HG02623 (cell line): ENCODE measurements at regions not wholly inside any gene's neighbourhood (a gene's known extent, or its start where the extent isn't known, plus 50 kb on each side); places are given as distances from the start of the nearest gene placed in this dataset.
"Not testable (repeated sequence)": the region's sequence is repeated elsewhere in the genome, so short reads cannot be mapped to it uniquely, and the experiment has no call there.

Experiments
- ATAC-seq: cut with Tn5 transposase; IDR thresholded peaks from one replicate; pipeline ENCODE4 v1.9.1; 2021; ENCODE audit warnings: moderate library complexity; ENCODE audit not compliant: unreplicated experiment

DNA sequence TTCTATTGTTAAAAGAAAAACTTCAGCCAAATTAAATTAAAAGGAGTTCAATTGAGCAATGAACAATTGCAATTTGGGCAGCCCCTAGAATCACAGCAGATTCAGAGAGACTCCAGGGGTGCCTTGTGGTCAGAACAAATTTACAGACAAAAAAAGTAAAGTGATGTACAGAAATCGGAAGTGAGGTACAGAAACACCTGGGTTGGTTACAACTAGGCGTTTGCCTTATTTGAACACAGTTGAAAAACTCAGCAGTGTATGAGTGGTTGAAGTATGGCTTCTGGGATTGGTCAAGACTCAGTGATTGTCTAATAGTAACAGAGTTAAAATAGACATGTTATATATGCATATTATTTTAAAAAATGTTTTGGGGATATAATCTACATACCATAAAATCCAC, 98.5 kb upstream of the ZSWIM2 start:
- ATAC-seq, result no peak

DNA sequence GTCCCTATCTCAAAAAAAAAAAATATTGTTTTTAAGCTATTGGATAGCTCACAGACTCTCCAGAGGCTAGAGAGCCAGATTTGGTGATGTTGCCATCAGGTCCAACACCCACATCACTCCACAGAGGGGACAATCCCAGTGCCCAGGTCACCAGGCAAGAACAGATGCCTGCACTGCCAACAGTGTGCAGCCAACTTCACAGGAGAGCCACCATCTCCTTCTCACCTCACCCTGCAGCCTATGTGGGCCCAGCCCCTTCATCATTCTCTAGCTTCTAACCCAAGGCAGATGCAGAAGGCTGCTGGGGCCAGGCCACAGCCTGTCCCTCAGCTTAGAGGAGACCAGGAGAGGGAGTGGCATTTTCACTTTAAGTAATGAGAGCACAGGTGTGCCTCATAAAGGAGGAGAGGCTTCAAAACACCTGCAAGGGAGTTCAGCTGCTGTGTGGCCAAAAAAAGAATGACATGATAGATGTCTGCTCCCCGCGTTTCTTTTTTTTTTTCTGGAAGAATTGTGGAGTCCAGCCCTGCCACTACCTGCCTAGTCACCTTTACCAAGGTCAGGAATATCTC, 98.0 kb upstream of the ZSWIM2 start:
- ATAC-seq, result no peak

- no peak for ATAC-seq
Measured at GRCh38 chr2:186941853-186942252, 92.9 kb upstream of the ZSWIM2 start.

GRCh38 chr2:186940463-186940862, 91.5 kb upstream of the ZSWIM2 start:
- ATAC-seq, result no peak

GRCh38 chr2:186934420-186934819, 85.5 kb upstream of the ZSWIM2 start:
- ATAC-seq, result no peak

DNA sequence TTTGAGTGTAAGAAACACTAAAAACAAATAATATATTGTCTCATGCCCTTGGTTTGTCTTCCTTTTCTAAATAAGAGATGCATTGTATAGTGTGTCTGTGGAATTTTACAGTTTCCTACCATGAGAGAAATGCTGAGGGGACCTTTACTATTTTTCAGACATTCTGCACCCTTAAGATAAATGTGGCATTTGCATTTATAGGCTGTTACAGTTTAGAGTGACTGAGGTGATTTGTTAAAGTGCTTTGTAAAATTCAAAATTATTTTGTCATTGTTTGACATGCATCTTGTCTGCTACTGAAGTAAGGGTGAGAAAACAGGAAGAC, 78.9 kb upstream of the ZSWIM2 start:
- no peak for ATAC-seq

- ATAC-seq, result no peak
Measured at GRCh38 chr2:186927185-186927866, 78.4 kb upstream of the ZSWIM2 start.

- ATAC-seq, result no peak
Measured at GRCh38 chr2:186925514-186925913, 76.5 kb upstream of the ZSWIM2 start.

- ATAC-seq, result not testable (repeated sequence)
Measured at GRCh38 chr2:186922316-186922715, 73.3 kb upstream of the ZSWIM2 start.

GRCh38 chr2:186919296-186919695, 70.3 kb upstream of the ZSWIM2 start:
- no peak for ATAC-seq

DNA sequence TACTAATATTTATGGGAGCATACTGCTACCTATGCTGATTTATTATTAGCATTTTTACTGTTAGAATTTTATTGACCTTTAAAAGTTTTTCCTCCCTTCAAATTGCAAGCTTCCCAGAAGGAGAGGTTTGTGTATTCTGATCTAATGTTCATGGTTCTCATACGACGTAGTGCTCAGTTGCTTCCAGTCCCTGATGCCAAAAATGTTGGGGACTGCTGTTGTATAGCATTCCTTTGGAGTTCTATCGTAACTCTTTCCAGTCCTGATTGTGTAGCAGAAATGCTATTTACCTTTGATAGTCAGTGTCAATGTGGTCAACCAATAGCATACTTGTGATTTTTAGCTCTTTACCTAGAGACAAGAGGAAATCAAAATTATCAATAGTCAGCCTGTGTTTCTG, 69.5 kb upstream of the ZSWIM2 start:
- no peak for ATAC-seq

DNA sequence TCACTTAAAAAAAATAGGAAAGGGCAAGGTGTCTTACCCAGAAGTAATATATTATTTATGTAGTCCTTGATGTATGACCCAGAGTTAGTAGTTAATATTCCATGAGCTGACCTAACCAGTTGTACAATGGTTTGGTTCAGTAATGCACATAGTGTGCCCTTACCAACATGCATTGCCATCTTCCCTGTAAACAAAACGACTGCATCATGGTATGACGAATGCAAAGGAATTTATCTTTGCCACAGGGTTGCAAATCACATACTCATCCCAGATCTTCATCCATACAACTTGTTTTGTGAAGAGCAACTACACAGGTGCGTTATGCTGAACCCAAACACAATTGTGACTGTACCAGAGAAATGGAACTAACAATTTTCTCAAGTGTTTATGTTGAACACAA, 68.9 kb upstream of the ZSWIM2 start:
- ATAC-seq, result no peak

- peak; percentile 92 for ATAC-seq
Measured at GRCh38 chr2:186913870-186914269, 64.9 kb upstream of the ZSWIM2 start.

DNA sequence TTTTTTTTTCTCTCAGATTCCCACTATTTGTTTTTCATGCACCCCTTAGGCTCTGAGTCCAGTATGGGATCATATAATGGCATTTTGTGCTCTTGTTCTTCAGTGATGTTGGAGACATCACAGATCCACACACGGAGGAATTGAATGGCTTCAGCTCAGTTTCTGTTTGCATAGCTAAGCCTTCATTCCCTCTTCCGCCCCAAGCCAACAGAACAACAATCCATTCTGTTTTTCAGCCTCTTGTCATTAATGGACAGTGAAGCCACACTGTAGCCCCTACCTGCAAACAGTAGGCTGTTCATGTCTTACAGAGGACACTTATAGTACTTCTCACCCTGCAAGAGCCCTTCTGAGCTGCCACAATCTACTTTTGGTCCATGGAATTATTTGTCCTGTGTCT, 64.0 kb upstream of the ZSWIM2 start:
- no peak for ATAC-seq

DNA sequence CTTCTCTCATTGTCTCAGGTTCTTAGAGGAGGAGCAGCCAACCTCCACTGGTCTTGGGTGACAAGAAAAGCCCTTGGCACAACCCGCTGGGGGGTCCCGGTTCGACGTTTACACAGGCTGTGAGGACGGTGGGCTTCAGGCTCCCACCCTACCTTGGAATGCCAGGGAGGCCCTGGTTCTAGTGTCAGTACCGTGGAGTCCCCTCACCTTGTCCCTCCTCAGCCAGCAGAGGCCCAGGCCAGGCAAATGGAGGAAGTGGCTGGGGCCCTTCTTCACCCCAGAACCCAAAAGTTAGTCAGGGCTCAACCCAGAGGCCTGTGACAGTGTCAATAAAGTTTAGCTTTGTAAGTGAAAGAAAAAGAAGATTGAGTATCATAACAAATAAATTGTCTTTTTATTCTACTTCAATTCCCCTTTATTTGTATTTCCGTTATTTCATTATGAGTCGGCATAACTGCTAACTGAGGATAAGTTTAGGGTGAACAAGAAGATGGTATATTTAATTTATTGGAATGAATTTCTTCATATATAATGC, 62.6 kb upstream of the ZSWIM2 start:
- ATAC-seq, result no peak

GRCh38 chr2:186910996-186911395, 62.0 kb upstream of the ZSWIM2 start:
- no peak for ATAC-seq

GRCh38 chr2:186909095-186909494, 60.1 kb upstream of the ZSWIM2 start:
- ATAC-seq, result no peak

DNA sequence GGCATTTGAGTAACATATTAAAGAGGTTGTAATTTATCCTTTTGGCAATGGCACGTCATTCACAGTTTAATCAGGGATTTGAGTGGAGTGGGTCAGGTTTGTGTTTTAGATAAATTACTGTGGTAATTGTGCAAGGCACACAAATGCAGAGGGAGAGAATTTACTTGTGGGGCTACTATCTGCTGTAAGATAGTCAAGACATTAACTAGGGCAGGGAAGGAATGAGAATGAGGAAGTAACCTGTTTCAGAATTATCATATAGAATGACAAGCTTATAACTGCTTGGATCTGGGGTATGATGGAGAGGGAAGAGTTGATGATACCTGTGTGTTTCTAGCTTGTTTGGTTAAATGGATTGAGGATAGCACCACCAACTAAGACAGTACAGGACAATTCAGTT, 58.9 kb upstream of the ZSWIM2 start:
- no peak for ATAC-seq

DNA sequence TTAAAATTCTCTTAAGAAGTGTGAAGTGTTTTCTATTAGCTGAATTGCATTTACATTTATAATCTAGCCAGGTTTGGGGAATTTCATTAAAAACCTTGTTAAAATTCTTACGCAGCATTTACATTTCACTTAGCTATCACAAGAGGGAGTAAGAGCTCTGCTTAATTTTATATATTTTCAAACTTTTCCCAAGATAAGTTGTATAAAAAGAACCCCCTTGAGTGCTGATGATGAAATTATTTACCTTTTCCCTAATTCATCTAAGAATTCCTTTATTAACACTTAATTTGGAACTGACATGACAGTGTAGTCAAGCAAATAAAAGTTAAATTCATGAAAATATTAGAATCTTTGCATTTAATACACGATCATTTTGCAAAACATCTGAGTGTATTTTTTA, 54.2 kb upstream of the ZSWIM2 start:
- ATAC-seq, result no peak
